GM18951 (cell line): ENCODE measurements at regions not wholly inside any gene's neighbourhood (a gene's known extent, or its start where the extent isn't known, plus 50 kb on each side); places are given as distances from the start of the nearest gene placed in this dataset.
"Not testable (repeated sequence)": the region's sequence is repeated elsewhere in the genome, so short reads cannot be mapped to it uniquely, and the experiment has no call there.

Experiments
- POLR2A ChIP-seq: IDR thresholded peaks from 4 replicates; pipeline ENCODE4 v1.6.1; 2011; ENCODE audit warnings: mild to moderate bottlenecking; ENCODE audit not compliant: insufficient read length, insufficient read depth; ENCODE audit errors: extremely low read depth
- in situ Hi-C: fragments of 300-500 bp; cut with MboI; formaldehyde crosslinking; loops from one replicate; pipeline ENCODE4 v1.12.0; 2022; ENCODE audit warnings: low sequenced_read_pairs, mixed read lengths, inconsistent platforms; ENCODE audit not compliant: unreplicated experiment

DNA sequence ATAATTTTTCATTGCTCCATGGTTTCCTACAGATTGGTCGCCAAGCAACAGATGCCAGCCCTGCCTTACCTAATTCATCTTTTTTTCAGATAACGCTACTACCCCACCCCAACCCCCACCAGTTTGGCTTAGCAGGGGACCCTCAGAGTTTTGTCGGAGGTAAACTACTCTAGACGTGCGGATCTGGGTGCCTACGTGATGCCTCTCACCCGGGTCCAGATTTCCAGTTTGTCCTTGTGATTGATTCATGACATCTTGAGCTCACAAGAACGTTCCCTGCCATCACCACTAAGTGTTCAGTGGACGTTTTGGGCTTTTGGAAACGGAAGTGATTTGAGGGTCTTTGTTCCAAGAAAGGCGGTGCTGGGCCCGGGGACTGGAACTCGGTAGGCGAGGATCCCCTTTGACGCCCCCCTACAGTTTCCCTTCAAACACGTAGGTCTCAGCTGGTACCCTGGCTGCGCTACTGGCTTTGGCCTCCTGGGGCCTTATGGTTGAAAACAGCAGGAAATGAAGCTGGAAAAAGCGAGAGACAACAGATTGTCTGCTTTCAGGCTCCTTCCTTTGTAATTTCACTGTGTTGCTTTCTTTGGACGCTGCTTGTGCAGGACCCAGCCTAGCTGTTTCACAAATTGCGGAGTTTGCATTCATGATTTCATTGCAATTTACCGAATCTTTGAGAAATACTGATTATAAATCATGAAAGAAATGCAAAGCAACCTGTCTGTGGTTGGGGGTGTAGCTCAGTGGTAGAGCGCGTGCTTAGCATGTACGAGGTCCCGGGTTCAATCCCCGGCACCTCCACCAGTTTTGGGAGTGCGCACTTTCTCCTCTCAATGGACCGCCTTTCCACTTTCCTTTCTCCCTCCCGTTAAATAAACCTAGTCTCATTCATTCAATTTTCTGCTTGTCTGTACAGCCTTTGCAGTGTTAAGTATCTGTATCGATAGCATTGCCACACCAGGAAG is 81.0 kb downstream of the GPX5 start:
- no peak for TF ChIP-seq POLR2A
- in situ Hi-C loops: no loop called here

DNA sequence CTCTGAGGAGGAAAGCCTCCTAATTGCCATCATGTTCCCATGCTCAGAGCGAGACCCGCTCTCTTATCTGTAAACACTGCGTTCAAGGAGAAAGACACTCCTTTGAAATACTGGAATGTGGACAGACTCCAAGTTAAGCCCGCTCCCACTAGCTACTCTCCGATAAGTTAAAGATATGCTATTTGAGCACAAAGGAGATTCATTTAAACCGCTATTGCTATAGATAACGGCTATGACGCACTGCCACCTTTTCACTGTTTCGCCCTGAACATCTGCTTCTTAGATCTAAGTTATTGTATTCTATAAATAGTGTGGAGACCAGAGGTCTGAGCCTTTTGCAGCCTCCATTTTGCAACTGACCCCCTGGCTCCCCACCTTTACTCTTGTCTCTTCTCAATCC is 82.3 kb downstream of the GPX5 start:
- in situ Hi-C loops: no loop called here
- no peak for TF ChIP-seq POLR2A

DNA sequence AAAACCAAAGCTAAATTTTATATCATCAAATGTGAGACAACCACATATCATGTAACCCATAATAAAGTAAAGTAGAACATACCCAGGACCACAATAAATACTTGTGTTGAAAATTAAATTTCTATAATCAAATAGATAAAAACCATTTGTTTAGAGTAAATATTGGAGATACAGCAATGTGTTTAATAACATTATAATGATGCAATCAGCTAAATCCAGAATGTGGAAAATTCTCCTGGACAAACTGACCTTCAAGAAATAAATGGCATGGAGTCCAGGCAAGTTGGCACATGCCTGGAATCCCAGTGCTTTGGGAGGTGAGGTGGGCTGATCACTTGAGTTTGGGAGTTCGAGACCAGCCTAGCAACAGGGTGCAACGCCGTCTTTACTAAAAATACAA is 84.0 kb downstream of the GPX5 start:
- TF ChIP-seq POLR2A: no peak
- in situ Hi-C loops: no loop called here

DNA sequence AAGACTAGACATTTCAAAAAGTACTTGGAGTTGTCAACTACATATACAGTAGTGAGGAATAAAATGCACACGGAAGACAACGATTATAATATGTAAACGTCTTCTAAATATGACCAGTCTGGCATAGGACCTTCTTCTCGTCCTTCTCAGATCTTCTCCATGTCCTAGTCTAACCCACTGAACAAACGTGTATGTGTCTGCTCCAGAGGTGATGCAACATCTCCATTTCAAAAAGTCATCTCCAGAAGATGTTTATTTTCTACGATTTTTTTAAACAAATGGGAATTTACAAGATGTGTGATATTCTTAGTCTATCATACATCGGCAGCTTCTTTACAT is 89.9 kb downstream of the GPX5 start:
- no peak for TF ChIP-seq POLR2A

DNA sequence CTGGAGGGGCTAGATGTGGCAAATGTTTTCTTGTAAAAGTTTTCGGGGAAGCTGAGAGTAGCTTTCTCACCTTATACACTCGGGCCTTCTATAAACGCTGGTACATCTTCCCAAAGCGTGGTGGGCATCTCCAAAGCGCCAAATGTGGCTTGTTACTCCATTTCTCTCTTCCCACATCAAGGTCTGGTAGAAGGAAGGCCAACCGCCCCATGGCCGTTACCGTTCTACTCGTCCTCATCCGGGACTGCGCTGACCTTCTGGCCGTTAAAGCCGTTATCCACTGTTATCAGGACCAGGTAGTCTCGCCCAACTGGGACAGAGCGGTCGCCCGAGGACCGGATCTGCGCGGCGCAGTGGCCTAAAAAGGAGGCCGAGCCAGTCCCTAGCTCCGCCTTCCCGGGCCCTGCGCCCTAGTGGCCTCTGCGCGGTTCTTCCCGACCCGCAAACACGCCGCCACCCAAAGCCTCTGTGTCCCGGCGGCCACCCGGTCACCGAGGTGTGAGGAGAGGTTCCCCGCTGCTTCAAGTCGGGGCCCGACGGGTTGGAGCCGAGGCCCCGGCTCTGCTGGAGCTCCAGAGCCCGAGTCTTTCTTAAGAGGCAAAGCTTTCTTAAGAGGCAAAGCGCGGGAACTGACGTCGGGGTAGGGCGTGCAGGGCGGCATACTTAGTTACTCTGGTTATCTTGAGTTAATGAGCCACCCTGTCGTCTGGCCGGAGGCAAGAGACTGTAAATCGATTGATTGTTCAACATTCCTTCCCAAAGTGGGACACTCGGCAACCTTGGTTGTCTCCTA is 90.5 kb downstream of the GPX5 start:
- no peak for TF ChIP-seq POLR2A
- in situ Hi-C loops: no loop called here

More for the DNA sequence above, 89.9 kb downstream of the GPX5 start:
- in situ Hi-C loops: no loop called here

DNA sequence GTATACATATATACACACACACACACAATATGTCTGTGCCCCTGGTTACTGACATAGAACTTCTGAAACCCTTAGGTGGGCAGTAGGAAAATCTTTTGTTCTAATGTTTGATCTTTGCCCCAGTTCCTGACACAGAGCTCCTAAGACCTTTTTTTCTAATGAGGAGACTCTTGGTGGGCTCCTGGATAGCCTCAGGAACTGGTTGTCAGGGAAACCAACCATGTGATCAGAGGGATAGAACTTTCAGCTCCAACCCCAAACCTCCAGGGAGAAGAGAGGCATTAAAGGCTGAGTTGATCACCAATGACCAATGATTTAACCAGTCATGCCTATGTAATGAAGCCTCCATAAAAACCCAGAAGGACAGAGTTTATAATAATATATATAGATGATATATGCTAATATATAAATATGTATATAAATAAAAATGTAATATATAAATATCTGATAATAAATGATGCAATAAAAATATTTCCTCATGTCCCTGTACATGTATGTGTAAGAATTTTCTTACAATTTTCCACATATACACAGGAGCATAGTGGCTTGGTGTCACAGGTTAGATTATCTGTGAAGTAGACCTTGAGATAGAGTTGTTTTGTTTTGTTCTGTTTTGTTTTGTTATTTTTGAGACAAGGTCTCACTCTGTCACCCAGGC is 93.3 kb downstream of the GPX5 start:
- TF ChIP-seq POLR2A: no peak
- in situ Hi-C loops: no loop called here

DNA sequence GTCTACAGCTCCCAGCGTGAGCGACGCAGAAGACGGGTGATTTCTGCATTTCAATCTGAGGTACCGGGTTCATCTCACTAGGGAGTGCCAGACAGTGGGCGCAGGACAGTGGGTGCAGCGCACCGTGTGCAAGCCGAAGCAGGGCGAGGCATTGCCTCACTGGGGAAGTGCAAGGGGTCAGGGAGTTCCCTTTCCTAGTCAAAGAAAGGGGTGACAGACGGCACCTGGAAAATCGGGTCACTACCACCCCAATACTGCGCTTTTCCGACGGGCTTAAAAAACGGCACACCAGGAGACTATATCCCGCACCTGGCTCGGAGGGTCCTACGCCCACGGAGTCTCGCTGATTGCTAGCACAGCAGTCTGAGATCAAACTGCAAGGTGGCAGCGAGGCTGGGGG is 95.6 kb downstream of the GPX5 start:
- in situ Hi-C loops: not testable (repeated sequence)

DNA sequence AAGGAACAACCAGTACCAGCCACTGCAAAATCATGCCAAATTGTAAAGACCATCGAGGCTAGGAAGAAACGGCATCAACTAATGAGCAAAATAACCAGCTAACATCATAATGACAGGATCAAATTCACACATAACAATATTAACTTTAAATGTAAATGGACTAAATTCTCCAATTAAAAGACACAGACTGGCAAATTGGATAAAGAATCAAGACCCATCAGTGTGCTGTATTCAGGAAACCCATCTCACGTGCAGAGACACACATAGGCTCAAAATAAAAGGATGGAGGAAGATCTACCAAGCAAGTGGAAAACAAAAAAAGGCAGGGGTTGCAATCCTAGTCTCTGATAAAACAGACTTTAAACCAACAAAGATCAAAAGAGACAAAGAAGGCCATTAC is 97.6 kb downstream of the GPX5 start:
- in situ Hi-C loops: not testable (repeated sequence)

DNA sequence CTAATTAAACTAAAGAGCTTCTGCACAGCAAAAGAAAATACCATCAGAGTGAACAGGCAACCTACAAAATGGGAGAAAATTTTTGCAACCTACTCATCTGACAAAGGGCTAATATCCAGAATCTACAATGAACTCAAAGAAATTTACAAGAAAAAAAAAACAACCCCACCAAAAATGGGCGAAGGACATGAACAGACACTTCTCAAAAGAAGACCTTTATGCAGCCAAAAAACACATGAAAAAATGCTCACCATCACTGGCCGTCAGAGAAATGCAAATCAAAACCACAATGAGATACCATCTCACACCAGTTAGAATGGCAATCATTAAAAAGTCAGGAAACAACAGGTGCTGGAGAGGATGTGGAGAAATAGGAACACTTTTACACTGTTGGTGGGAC is 100.7 kb downstream of the GPX5 start:
- in situ Hi-C loops: not testable (repeated sequence)

DNA sequence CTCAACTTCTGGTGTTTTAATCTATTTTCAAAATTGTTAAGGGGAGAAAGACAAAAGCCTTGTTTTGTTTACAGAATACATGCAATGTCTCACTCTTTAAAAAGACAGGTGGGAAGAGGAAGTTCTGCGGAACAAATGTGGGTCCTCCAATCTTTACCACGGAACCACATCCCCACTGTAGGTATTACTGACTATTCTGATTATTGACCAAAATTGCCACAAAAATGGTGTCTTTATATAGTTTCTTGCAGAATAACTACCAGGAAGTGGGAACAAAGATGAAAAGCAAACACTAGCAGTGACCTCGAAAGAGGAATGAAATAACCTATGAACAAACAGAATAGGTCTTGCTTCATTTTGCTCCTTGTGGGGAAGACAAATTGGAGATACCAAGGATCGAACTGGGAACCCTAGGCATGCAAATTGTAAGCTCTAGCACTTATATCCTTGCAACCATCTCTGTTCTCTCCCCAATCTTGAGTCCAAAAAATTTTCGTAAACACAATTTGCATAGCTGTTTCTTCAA is 106.7 kb downstream of the GPX5 start:
- in situ Hi-C loops: no loop called here
- no peak for TF ChIP-seq POLR2A

DNA sequence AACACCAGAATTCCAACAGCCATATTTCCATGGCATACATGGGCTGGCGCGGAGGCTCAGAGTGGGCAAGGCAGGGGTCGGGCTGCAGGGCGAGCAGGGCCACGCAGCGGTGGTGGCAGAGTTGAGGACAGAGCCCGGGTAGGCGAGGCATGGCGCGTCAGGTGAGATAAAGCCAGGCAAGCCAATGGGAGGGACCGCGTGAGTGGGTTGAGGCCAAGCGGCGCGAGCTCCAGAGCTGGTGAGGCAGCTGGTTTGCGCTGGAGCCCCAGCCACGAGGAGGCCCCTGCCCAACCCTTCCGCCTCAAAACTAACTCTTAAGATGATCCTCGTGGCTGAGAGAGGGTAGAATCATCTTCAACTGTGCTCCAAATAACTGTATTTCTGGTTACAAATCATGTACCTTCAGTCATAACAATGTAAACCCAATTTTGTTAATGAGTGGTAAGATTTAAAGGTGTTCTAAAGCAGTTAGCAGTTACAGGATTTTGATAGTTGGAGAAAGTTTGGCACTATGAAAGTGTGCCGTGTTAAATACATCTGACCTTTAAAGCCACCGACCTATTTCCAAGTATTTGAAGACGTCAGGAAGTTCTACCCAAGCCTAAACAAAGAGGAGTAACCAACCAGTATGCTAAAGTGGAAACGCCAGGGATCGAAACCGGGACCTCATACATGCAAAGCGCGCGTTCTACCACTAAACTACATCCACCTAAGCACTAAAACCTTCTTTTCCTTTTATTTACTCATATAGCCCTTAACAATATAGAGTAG is 107.9 kb downstream of the GPX5 start:
- no peak for TF ChIP-seq POLR2A
- in situ Hi-C loops: no loop called here

DNA sequence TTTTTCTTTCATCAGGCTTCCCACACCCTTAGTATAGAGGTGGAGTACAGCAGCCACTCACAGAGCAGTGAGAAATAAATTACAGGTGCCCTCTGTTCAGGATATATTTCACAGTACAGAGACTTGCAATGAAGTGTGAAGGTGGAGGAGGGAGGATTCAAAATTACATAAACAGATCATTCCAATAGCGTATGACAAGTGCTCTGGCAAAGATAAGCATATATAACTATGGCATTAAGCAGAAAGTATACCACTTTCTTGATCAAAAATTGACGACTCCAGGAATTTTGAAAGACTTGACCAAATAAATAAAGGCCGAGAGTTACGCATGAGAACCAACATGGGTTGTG is 108.7 kb downstream of the GPX5 start:
- no peak for TF ChIP-seq POLR2A
- in situ Hi-C loops: no loop called here
